ENCODE measurements at regions not wholly inside any gene's neighbourhood (a gene's known extent, or its start where the extent isn't known, plus 50 kb on each side); places are given as distances from the start of the nearest gene placed in this dataset.

DNA sequence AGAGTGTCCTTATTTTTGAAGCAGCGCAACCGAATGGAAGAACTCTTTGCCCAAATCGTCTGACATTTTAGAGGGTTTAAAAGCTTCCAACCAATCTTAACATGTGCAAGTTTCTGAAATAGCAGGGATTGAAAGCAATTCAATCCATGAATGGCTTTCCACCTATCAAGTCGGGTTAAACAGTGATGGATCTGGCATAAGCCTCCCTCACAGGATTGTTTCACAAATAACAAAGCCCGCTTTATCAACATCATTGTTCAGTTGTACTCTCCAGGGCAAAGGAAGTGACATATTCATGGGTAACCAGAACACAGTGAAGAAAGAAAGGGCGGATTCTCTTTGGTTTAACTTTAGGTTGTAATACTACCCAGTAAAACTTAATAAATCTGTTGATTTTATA lies 497.3 kb downstream of the MTRR start:
- no peaks in the 10 kb centered on the region for H3K9me2 ChIP-seq
- no peak for DNase-seq
- ChIA-PET POLR2A (no interaction called here), CTCF (interaction anchor here (1.1 kb wide), 1 partner anchor 13 kb away, joined by 3 read pairs; no protein-coding TSS in a partner anchor)
- H3F3A ChIP-seq (replicated peaks; ENCODE audit: insufficient read depth): no peaks in the 10 kb centered on the region
- no peaks in the 10 kb centered on the region for H3K4me1 ChIP-seq (ENCODE audit: control insufficient read depth in 1 of 2, insufficient read depth in 2 of 2, low read depth in 1 of 2, low read length in 1 of 2)
- TF ChIP-seq, protein P1, sequence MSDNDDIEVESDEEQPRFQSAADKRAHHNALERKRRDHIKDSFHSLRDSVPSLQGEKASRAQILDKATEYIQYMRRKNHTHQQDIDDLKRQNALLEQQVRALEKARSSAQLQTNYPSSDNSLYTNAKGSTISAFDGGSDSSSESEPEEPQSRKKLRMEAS (IDR thresholded peaks at IDR 0.05; ENCODE audit: low read depth): no peak
- no peak for TF ChIP-seq SIN3A (IDR thresholded peaks at IDR 0.05; ENCODE audit: borderline replicate concordance, low read depth, low read length)
- WGBS (ENCODE audit: low lambda C conversion rate): 24% methylated on average over 6 of the region's 6 CpGs
- no peak overlapping the region for H3K4me3 ChIP-seq (ENCODE audit: low read depth in 2 of 2, low read length in 1 of 2)
- H3K27ac ChIP-seq (ENCODE audit: low read depth in 2 of 2, low read length in 1 of 2): no peak overlapping the region
- H3K9me3 ChIP-seq: no peaks in the 10 kb centered on the region
- no peak overlapping the region for H3K4me2 ChIP-seq
- H4K20me1 ChIP-seq (ENCODE audit: insufficient read depth): no peaks in the 10 kb centered on the region
- H2AFZ ChIP-seq (ENCODE audit: low read depth): no peak overlapping the region
- no peaks in the 10 kb centered on the region for H3K79me2 ChIP-seq (ENCODE audit: insufficient read depth)
- H3K27me3 ChIP-seq (ENCODE audit: insufficient read depth): no peaks in the 10 kb centered on the region
- no peak overlapping the region for H3K9ac ChIP-seq
- no peaks in the 10 kb centered on the region for H3K36me3 ChIP-seq (replicated peaks in 1 of 2; ENCODE audit: control insufficient read depth in 1 of 2, insufficient read depth in 2 of 2, low read length in 1 of 2)

DNA sequence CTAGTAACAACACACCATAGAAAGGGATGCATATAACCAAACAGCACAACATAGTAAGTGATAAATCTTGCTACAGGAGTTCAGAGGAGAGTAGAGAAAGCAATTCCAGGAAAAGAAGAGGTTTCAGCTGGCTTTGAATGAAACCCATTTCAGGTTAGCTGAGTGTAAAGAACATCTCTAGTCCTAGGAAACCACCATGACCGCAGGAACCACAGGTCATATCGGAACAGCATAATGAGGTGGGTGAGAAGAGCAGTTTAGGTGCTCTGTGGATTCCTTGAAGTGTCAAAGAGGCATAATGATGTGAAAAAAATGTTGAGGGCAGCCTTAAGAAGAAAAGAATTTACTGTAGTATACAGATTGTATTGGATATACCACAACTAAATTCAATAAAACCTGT lies 507.5 kb downstream of the MTRR start:
- WGBS (ENCODE audit: low lambda C conversion rate): 27% methylated on average over 2 of the region's 2 CpGs
- POLR2A ChIA-PET: no interaction called here
- Histone ChIP-seq H3K9ac (no peak overlapping the region), H2AFZ (ENCODE audit: low read depth) (no peak overlapping the region), H3K27me3 (ENCODE audit: insufficient read depth) (no peaks in the 10 kb centered on the region), H3F3A (replicated peaks; ENCODE audit: insufficient read depth) (no peaks in the 10 kb centered on the region), H3K4me3 (ENCODE audit: low read depth in 2 of 2, low read length in 1 of 2) (no peak overlapping the region), H3K4me1 (ENCODE audit: control insufficient read depth in 1 of 2, insufficient read depth in 2 of 2, low read depth in 1 of 2, low read length in 1 of 2) (no peaks in the 10 kb centered on the region), H3K9me3 (no peaks in the 10 kb centered on the region), H3K79me2 (ENCODE audit: insufficient read depth) (no peaks in the 10 kb centered on the region), H3K4me2 (no peak overlapping the region), H4K20me1 (ENCODE audit: insufficient read depth) (no peaks in the 10 kb centered on the region), H3K9me2 (no peaks in the 10 kb centered on the region), H3K36me3 (replicated peaks in 1 of 2; ENCODE audit: control insufficient read depth in 1 of 2, insufficient read depth in 2 of 2, low read length in 1 of 2) (no peaks in the 10 kb centered on the region), H3K27ac (ENCODE audit: low read depth in 2 of 2, low read length in 1 of 2) (no peak overlapping the region)
- CTCF ChIA-PET: no interaction called here
- DNase-seq: no peak
- no peak for TF ChIP-seq MXI1 (IDR thresholded peaks at IDR 0.05; ENCODE audit: low read depth, low read length)

DNA sequence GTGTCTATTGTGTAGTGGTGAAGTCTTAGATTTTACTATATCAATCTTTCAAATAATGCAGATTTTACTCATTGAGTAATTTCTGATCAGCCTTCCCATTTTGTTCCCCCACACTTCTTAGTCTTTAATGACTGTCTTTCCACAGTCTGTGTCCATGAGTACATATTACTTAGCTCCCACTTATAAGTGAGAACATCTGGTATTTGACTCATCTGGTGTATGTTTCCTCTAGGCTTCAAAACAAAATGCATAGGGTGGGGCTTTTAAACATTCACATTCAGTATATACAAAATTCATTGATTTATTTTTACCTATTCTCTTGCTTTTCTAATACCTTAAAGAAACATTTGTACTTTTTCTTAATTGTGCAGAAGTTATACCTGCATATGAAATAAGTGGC lies 513.0 kb downstream of the MTRR start:
- Histone ChIP-seq H3K9me3 (no peaks in the 10 kb centered on the region), H2AFZ (ENCODE audit: low read depth) (no peak overlapping the region), H3K9me2 (no peaks in the 10 kb centered on the region), H3F3A (replicated peaks; ENCODE audit: insufficient read depth) (no peaks in the 10 kb centered on the region), H3K79me2 (ENCODE audit: insufficient read depth) (no peaks in the 10 kb centered on the region), H3K4me3 (ENCODE audit: low read depth in 2 of 2, low read length in 1 of 2) (no peak overlapping the region), H3K36me3 (replicated peaks in 1 of 2; ENCODE audit: control insufficient read depth in 1 of 2, insufficient read depth in 2 of 2, low read length in 1 of 2) (no peaks in the 10 kb centered on the region), H3K27ac (ENCODE audit: low read depth in 2 of 2, low read length in 1 of 2) (no peak overlapping the region), H4K20me1 (ENCODE audit: insufficient read depth) (no peaks in the 10 kb centered on the region), H3K9ac (no peak overlapping the region), H3K4me1 (ENCODE audit: control insufficient read depth in 1 of 2, insufficient read depth in 2 of 2, low read depth in 1 of 2, low read length in 1 of 2) (no peaks in the 10 kb centered on the region), H3K27me3 (ENCODE audit: insufficient read depth) (no peaks in the 10 kb centered on the region), H3K4me2 (no peak overlapping the region)
- TF ChIP-seq NRF1 (IDR thresholded peaks at IDR 0.05; ENCODE audit: low read depth, low read length): no peak
- ChIA-PET POLR2A (no interaction called here), CTCF (no interaction called here)
- DNase-seq: no peak

DNA sequence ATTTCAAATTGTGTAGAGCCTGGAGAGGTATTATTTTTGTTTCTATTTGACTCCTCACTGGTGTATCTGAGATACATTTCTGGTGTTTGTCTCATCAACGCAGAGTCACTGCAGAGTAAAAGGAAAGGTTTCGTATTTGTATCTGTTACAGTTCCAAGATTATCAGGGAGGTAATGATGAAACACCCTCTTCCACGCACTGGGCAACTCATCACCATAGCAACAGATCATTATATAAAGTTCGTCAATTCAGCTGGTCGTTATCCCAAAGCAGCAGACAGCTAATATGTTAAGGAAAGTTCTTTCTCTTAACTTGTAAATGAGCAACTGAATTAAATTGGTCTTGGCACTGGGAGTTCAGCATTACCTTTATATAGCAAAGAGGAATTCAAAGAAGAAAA lies 513.5 kb downstream of the MTRR start:
- H2AFZ ChIP-seq (ENCODE audit: low read depth): no peak overlapping the region
- no peaks in the 10 kb centered on the region for H3K4me1 ChIP-seq (ENCODE audit: control insufficient read depth in 1 of 2, insufficient read depth in 2 of 2, low read depth in 1 of 2, low read length in 1 of 2)
- no peak overlapping the region for H3K4me3 ChIP-seq (ENCODE audit: low read depth in 2 of 2, low read length in 1 of 2)
- no peaks in the 10 kb centered on the region for H3K9me3 ChIP-seq
- CTCF ChIA-PET: no interaction called here
- DNase-seq: no peak
- POLR2A ChIA-PET: no interaction called here
- H3K9me2 ChIP-seq: no peaks in the 10 kb centered on the region
- H3K36me3 ChIP-seq (replicated peaks in 1 of 2; ENCODE audit: control insufficient read depth in 1 of 2, insufficient read depth in 2 of 2, low read length in 1 of 2): no peaks in the 10 kb centered on the region
- H4K20me1 ChIP-seq (ENCODE audit: insufficient read depth): no peaks in the 10 kb centered on the region
- no peak overlapping the region for H3K9ac ChIP-seq
- H3K79me2 ChIP-seq (ENCODE audit: insufficient read depth): no peaks in the 10 kb centered on the region
- no peak overlapping the region for H3K4me2 ChIP-seq
- H3K27me3 ChIP-seq (ENCODE audit: insufficient read depth): no peaks in the 10 kb centered on the region
- no peaks in the 10 kb centered on the region for H3F3A ChIP-seq (replicated peaks; ENCODE audit: insufficient read depth)
- H3K27ac ChIP-seq (ENCODE audit: low read depth in 2 of 2, low read length in 1 of 2): no peak overlapping the region
- 8% methylated on average over 5 of the region's 5 CpGs for WGBS (ENCODE audit: low lambda C conversion rate)
- TF ChIP-seq CHD2 (IDR thresholded peaks at IDR 0.05; ENCODE audit: low read length, partially characterized antibody) (no peak), NFIC (IDR thresholded peaks at IDR 0.05; ENCODE audit: borderline replicate concordance) (no peak), RCOR1 (IDR thresholded peaks at IDR 0.05; ENCODE audit: low read length) (no peak), ELF1 (IDR thresholded peaks at IDR 0.05) (no peak), TEAD4 (IDR thresholded peaks at IDR 0.05; ENCODE audit: borderline replicate concordance, insufficient read depth) (no peak), GABPA (IDR thresholded peaks at IDR 0.05; ENCODE audit: low read depth) (no peak), FOXM1 (IDR thresholded peaks at IDR 0.05; ENCODE audit: low read depth) (no peak)
- TF ChIP-seq, protein P2, sequence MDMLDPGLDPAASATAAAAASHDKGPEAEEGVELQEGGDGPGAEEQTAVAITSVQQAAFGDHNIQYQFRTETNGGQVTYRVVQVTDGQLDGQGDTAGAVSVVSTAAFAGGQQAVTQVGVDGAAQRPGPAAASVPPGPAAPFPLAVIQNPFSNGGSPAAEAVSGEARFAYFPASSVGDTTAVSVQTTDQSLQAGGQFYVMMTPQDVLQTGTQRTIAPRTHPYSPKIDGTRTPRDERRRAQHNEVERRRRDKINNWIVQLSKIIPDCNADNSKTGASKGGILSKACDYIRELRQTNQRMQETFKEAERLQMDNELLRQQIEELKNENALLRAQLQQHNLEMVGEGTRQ (IDR thresholded peaks at IDR 0.05; ENCODE audit: borderline replicate concordance, low read depth, low read length): no peak
- TF ChIP-seq, protein P3, sequence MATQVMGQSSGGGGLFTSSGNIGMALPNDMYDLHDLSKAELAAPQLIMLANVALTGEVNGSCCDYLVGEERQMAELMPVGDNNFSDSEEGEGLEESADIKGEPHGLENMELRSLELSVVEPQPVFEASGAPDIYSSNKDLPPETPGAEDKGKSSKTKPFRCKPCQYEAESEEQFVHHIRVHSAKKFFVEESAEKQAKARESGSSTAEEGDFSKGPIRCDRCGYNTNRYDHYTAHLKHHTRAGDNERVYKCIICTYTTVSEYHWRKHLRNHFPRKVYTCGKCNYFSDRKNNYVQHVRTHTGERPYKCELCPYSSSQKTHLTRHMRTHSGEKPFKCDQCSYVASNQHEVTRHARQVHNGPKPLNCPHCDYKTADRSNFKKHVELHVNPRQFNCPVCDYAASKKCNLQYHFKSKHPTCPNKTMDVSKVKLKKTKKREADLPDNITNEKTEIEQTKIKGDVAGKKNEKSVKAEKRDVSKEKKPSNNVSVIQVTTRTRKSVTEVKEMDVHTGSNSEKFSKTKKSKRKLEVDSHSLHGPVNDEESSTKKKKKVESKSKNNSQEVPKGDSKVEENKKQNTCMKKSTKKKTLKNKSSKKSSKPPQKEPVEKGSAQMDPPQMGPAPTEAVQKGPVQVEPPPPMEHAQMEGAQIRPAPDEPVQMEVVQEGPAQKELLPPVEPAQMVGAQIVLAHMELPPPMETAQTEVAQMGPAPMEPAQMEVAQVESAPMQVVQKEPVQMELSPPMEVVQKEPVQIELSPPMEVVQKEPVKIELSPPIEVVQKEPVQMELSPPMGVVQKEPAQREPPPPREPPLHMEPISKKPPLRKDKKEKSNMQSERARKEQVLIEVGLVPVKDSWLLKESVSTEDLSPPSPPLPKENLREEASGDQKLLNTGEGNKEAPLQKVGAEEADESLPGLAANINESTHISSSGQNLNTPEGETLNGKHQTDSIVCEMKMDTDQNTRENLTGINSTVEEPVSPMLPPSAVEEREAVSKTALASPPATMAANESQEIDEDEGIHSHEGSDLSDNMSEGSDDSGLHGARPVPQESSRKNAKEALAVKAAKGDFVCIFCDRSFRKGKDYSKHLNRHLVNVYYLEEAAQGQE (IDR thresholded peaks at IDR 0.05; ENCODE audit: low read depth, low read length): no peak

Measured in SK-N-SH (cell line).